Subcutaneous abdominal adipose tissue (tissue), 5 donors: ENCODE measurements at regions not wholly inside any gene's neighbourhood (a gene's known extent, or its start where the extent isn't known, plus 50 kb on each side); places are given as distances from the start of the nearest gene placed in this dataset.
"Not testable (repeated sequence)": the region's sequence is repeated elsewhere in the genome, so short reads cannot be mapped to it uniquely, and the experiment has no call there.

Experiments used
- H3K27ac ChIP-seq: one replicate; pipeline ENCODE4 v1.7.0; 2013; ENCODE audit warnings: low read depth, mild to moderate bottlenecking, inconsistent platforms, low read length, moderate library complexity
- H3K27me3 ChIP-seq, 5 donors: one replicate each; pipeline ENCODE4 v1.7.0; 2013; ENCODE audit warnings: low read length in 5 of 5, inconsistent platforms in 1 of 5; ENCODE audit not compliant: control insufficient read depth in 5 of 5, insufficient read depth in 4 of 5
- H3K36me3 ChIP-seq, 5 donors: one replicate each; pipeline ENCODE4 v1.7.0; 2013; ENCODE audit warnings: low read length in 5 of 5; ENCODE audit not compliant: control insufficient read depth in 5 of 5, insufficient read depth in 5 of 5
- H3K4me1 ChIP-seq, 5 donors: one replicate each; pipeline ENCODE4 v1.7.0; 2013; ENCODE audit warnings: low read length in 5 of 5, mild to moderate bottlenecking in 3 of 5, moderate library complexity in 1 of 5; ENCODE audit not compliant: control insufficient read depth in 5 of 5, insufficient read depth in 5 of 5
- H3K4me3 ChIP-seq, 5 donors: one replicate each; pipeline ENCODE4 v1.7.0; 2013; ENCODE audit warnings: low read length in 5 of 5, low read depth in 1 of 5
- H3K9ac ChIP-seq, 5 donors: one replicate each; pipeline ENCODE4 v1.7.0; 2013; ENCODE audit warnings: low read length in 5 of 5, mild to moderate bottlenecking in 4 of 5, moderate library complexity in 3 of 5
- H3K9me3 ChIP-seq, 5 donors: one replicate each; pipeline ENCODE4 v1.7.0; 2013; ENCODE audit warnings: low read length in 5 of 5; ENCODE audit not compliant: control insufficient read depth in 5 of 5
- donor health status: healthy.
- donor health status: healthy.
- donor health status: healthy.
- donor health status: healthy.
- donor health status: healthy.

DNA sequence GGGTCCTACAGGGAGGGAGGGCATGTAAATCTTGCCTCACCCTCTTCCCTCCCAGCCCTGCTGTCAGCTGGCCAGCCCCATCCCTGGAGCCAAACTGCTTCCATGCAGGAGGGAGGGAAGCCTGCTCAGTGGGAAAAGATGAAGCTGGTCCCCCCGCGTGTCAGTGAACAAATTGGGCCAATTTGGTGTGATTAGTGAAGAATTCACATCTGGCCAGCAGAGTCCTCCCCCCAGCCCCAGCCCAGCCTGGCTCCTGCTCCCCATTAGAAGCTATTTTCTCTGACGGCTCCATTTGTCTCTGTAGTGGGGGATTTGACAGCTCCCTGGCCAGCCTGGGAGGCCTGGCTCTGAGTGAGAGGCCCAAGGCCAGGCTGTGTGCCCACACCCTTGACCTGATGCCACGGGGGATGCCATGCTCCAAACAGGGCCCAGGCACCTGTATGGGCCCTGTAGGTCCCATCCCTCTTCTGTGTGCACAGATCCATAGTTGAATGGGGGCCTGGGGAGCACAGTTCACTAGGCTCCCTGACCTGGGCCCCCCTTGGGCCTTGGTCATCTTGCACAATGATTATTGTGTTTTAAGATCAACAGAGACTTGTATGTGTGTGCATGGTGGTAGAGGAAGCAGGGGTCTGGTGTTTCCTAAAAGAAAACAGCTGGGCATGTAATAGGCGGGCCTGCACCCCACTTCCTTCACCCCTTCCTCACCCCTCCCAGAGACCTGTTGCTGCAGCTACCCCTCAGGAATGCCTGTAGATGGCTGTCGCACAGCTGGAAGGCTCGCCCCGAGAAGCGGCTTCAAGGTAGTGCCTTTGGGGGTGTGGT lies 50.7 kb upstream of the TAC4 start:
- Histone ChIP-seq H3K9me3 (no peaks in the 10 kb centered on the region), H3K27ac (no peak overlapping the region), H3K9ac (no peak overlapping the region), H3K36me3 (no peaks in the 10 kb centered on the region), H3K4me1 (peaks cover 0 to 11% (median 8%) of the 10 kb centered on the region in 5 donors), H3K27me3 (peaks cover 13 to 39% (median 26%) of the 10 kb centered on the region in 5 donors), H3K4me3 (no peak overlapping the region)

GRCh38 chr17:49899191-49899485 lies 51.3 kb upstream of the TAC4 start:
- peaks cover 0 to 11% (median 8%) of the 10 kb centered on the region in 5 donors for H3K4me1 ChIP-seq
- no peaks in the 10 kb centered on the region for H3K36me3 ChIP-seq
- H3K9me3 ChIP-seq = no peaks in the 10 kb centered on the region
- no peak overlapping the region for H3K4me3 ChIP-seq
- peaks cover 18 to 45% (median 32%) of the 10 kb centered on the region in 5 donors for H3K27me3 ChIP-seq
- no peak overlapping the region for H3K9ac ChIP-seq
- H3K27ac ChIP-seq = no peak overlapping the region

GRCh38 chr17:49899588-49899987 lies 51.7 kb upstream of the TAC4 start:
- no peak overlapping the region for H3K9ac ChIP-seq
- H3K27me3 ChIP-seq = peaks cover 18 to 50% (median 32%) of the 10 kb centered on the region in 5 donors
- peaks cover 0 to 11% (median 8%) of the 10 kb centered on the region in 5 donors for H3K4me1 ChIP-seq
- no peaks in the 10 kb centered on the region for H3K36me3 ChIP-seq
- H3K27ac ChIP-seq = no peak overlapping the region
- H3K9me3 ChIP-seq = no peaks in the 10 kb centered on the region
- no peak overlapping the region for H3K4me3 ChIP-seq

GRCh38 chr17:49900801-49901200 lies 52.9 kb upstream of the TAC4 start:
- H3K27ac ChIP-seq, H3K4me3 ChIP-seq, H3K9ac ChIP-seq, H3K9me3 ChIP-seq, H3K36me3 ChIP-seq: not testable (repeated sequence)
- peaks cover 0 to 11% (median 8%) of the 10 kb centered on the region in 5 donors for H3K4me1 ChIP-seq
- peaks cover 28 to 61% (median 42%) of the 10 kb centered on the region in 5 donors for H3K27me3 ChIP-seq

GRCh38 chr17:49901460-49902331 lies 53.8 kb upstream of the TAC4 start:
- no peaks in the 10 kb centered on the region for H3K36me3 ChIP-seq
- H3K9ac ChIP-seq = no peak overlapping the region
- no peak overlapping the region for H3K4me3 ChIP-seq
- H3K27me3 ChIP-seq = peaks cover 32 to 62% (median 48%) of the 10 kb centered on the region in 5 donors
- H3K9me3 ChIP-seq = no peaks in the 10 kb centered on the region
- peaks cover 0 to 11% (median 8%) of the 10 kb centered on the region in 5 donors for H3K4me1 ChIP-seq
- H3K27ac ChIP-seq = no peak overlapping the region

DNA sequence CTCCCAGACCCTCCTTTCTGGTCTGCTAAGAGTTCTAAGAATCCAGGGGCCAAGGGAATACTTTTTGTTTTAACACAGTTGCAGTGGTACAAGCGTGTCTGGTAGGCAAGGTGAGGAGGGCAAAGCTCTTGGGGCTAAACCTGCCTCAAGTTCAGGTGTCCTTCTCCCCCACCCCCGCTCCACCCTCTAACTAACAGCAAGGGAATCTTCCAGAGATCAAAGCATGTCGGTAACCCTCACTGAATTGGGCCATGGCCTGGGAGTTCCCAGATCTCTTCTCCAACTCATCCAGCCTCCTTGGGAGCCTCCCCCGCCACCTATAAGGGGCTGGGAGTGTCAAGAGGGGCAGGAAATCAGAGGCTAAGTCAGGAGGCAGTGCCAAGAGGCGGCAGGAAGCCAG lies 55.7 kb upstream of the TAC4 start:
- H3K4me3 ChIP-seq = no peak overlapping the region
- H3K4me1 ChIP-seq = peaks cover 0 to 10% (median 8%) of the 10 kb centered on the region in 5 donors
- no peak overlapping the region for H3K9ac ChIP-seq
- H3K9me3 ChIP-seq = no peaks in the 10 kb centered on the region
- no peaks in the 10 kb centered on the region for H3K36me3 ChIP-seq
- no peak overlapping the region for H3K27ac ChIP-seq
- H3K27me3 ChIP-seq = peaks cover 34 to 73% (median 54%) of the 10 kb centered on the region in 5 donors

GRCh38 chr17:49904893-49905292 lies 57.0 kb upstream of the TAC4 start:
- Histone ChIP-seq H3K9me3 (no peaks in the 10 kb centered on the region), H3K36me3 (no peaks in the 10 kb centered on the region), H3K27ac (no peak overlapping the region), H3K9ac (no peak overlapping the region), H3K4me1 (peaks cover 0 to 10% (median 7%) of the 10 kb centered on the region in 5 donors), H3K27me3 (peaks cover 48 to 83% (median 67%) of the 10 kb centered on the region in 5 donors), H3K4me3 (no peak overlapping the region)

DNA sequence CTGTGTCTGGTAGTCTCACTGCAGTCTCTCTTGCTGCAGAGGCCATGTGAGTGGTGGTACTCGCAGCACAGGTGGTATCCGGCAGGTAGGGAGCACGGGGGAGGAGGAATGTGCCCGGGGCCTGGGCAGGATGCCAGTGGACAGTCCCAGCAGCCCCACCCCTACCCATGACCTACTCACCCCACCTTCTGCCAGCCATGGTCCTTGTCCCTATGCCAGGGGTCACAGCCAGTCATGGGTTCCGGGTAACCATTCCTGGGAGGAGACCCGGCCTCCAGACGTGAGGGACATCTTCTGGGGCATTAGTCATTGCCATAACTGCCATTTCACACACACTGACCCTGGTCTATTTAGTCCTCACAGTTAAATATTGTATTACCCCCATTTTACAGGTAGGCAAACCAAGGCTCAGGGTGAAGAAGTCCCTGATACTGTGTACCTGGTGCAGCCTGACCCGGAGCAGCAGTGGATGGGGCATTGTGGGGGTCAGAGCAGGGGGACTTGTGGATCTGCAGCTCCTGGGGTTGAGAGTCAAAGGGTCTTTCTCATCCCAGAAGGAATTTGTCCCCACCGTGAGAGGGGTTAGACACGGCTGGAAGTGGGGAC lies 58.8 kb upstream of the TAC4 start:
- Histone ChIP-seq H3K27me3 (peaks cover 60 to 88% (median 84%) of the 10 kb centered on the region in 5 donors), H3K4me1 (peaks cover 0 to 13% (median 9%) of the 10 kb centered on the region in 5 donors), H3K9ac (no peak overlapping the region)

GRCh38 chr17:49907279-49907678 lies 59.4 kb upstream of the TAC4 start:
- Histone ChIP-seq H3K9me3 (no peaks in the 10 kb centered on the region), H3K36me3 (no peaks in the 10 kb centered on the region), H3K27ac (no peak overlapping the region), H3K4me3 (no peak overlapping the region), H3K9ac (no peak overlapping the region), H3K27me3 (peaks cover 58 to 90% (median 86%) of the 10 kb centered on the region in 5 donors), H3K4me1 (peaks cover 0 to 8% (median 5%) of the 10 kb centered on the region in 5 donors)

More for the DNA sequence above, 58.8 kb upstream of the TAC4 start:
- no peaks in the 10 kb centered on the region for H3K9me3 ChIP-seq
- no peak overlapping the region for H3K27ac ChIP-seq
- no peak overlapping the region for H3K4me3 ChIP-seq
- H3K36me3 ChIP-seq = no peaks in the 10 kb centered on the region
